ENCODE measurements at regions not wholly inside any gene's neighbourhood (a gene's known extent, or its start where the extent isn't known, plus 50 kb on each side); places are given as distances from the start of the nearest gene placed in this dataset.

- TF ChIP-seq RNF2 (IDR thresholded peaks at IDR 0.05; ENCODE audit: borderline replicate concordance, low read depth, low read length, missing control alignments, poor library complexity, severe bottlenecking) = no peak
- no peak for TF ChIP-seq CBX5 (IDR thresholded peaks at IDR 0.05; ENCODE audit: low read depth, low read length)
- TF ChIP-seq RXRA (IDR thresholded peaks at IDR 0.05; ENCODE audit: insufficient read depth, low read depth, low read length) = no peak
- TF ChIP-seq SRF (IDR thresholded peaks at IDR 0.05; ENCODE audit: low read depth, low read length) = no peak
These were observed 571.7 kb downstream of the DHX35 start (continued) for GRCh38 chr20:39533858-39534257.
